Memory B cell (primary cell): ENCODE measurements at regions not wholly inside any gene's neighbourhood (a gene's known extent, or its start where the extent isn't known, plus 50 kb on each side); places are given as distances from the start of the nearest gene placed in this dataset.

Experiments used
- ATAC-seq: fragments of 150-1000 bp; cut with Tn5 transposase; 2 replicates; pipeline ENCODE4 v1.10.0; 2021; ENCODE audit warnings: low read depth, mild to moderate bottlenecking, moderate library complexity
- DNase-seq, 2 donors: peaks; one replicate each; pipeline ENCODE4 v3.0.0; 2022; ENCODE audit warnings: low spot score in 2 of 2
- H3K27ac Mint-ChIP-seq: one replicate; pipeline ENCODE4 v1.8.0; 2022; ENCODE audit warnings: mild to moderate bottlenecking, moderate library complexity, mixed read lengths
- H3K27me3 Mint-ChIP-seq: one replicate; pipeline ENCODE4 v1.8.0; 2022; ENCODE audit warnings: mixed read lengths
- H3K36me3 Mint-ChIP-seq: one replicate; pipeline ENCODE4 v1.8.0; 2022; ENCODE audit warnings: mild to moderate bottlenecking, mixed read lengths
- H3K4me1 Mint-ChIP-seq: one replicate; pipeline ENCODE4 v1.8.0; 2022; ENCODE audit warnings: mixed read lengths
- H3K4me3 Mint-ChIP-seq: one replicate; pipeline ENCODE4 v1.8.0; 2022; ENCODE audit warnings: mild to moderate bottlenecking, moderate library complexity, mixed read lengths
- H3K9me3 Mint-ChIP-seq: one replicate; pipeline ENCODE4 v1.8.0; 2022; ENCODE audit warnings: mixed read lengths

GRCh38 chr1:61523893-61524605, 200.9 kb downstream of the TM2D1 start:
- H3K9me3 Mint-ChIP-seq, result no peaks in the 10 kb centered on the region
- ATAC-seq (no peak), DNase-seq (no peak)
- H3K36me3 Mint-ChIP-seq, result no peaks in the 10 kb centered on the region
- no peak overlapping the region for H3K4me3 Mint-ChIP-seq
- no peak overlapping the region for H3K27ac Mint-ChIP-seq
- peaks cover 7% of the 10 kb centered on the region for H3K27me3 Mint-ChIP-seq
- no peaks in the 10 kb centered on the region for H3K4me1 Mint-ChIP-seq

GRCh38 chr1:61523229-61523628, 201.7 kb downstream of the TM2D1 start:
- H3K4me3 Mint-ChIP-seq, result no peak overlapping the region
- H3K4me1 Mint-ChIP-seq, result no peaks in the 10 kb centered on the region
- peaks cover 7% of the 10 kb centered on the region for H3K27me3 Mint-ChIP-seq
- H3K9me3 Mint-ChIP-seq, result no peaks in the 10 kb centered on the region
- no peaks in the 10 kb centered on the region for H3K36me3 Mint-ChIP-seq
- no peak for DNase-seq
- H3K27ac Mint-ChIP-seq, result no peak overlapping the region
- ATAC-seq, result no peak

GRCh38 chr1:61520401-61520800, 204.5 kb downstream of the TM2D1 start:
- H3K9me3 Mint-ChIP-seq, result no peaks in the 10 kb centered on the region
- DNase-seq (no peak), ATAC-seq (no peak)
- no peak overlapping the region for H3K4me3 Mint-ChIP-seq
- no peaks in the 10 kb centered on the region for H3K4me1 Mint-ChIP-seq
- peaks cover 5% of the 10 kb centered on the region for H3K27me3 Mint-ChIP-seq
- H3K36me3 Mint-ChIP-seq, result no peaks in the 10 kb centered on the region
- H3K27ac Mint-ChIP-seq, result no peak overlapping the region

- H3K9me3 Mint-ChIP-seq, result no peaks in the 10 kb centered on the region
- no peak overlapping the region for H3K27ac Mint-ChIP-seq
- H3K4me3 Mint-ChIP-seq, result no peak overlapping the region
- H3K36me3 Mint-ChIP-seq, result no peaks in the 10 kb centered on the region
- H3K27me3 Mint-ChIP-seq, result peaks cover 5% of the 10 kb centered on the region
- DNase-seq (no peak), ATAC-seq (no peak)
- no peaks in the 10 kb centered on the region for H3K4me1 Mint-ChIP-seq
These were observed 205.3 kb downstream of the TM2D1 start for GRCh38 chr1:61519631-61520030.

- Mint-ChIP-seq H3K27ac (no peak overlapping the region), H3K36me3 (no peaks in the 10 kb centered on the region), H3K4me3 (no peak overlapping the region), H3K4me1 (no peaks in the 10 kb centered on the region), H3K9me3 (no peaks in the 10 kb centered on the region), H3K27me3 (peaks cover 6% of the 10 kb centered on the region)
- DNase-seq (no peak), ATAC-seq (no peak)
These were observed 206.1 kb downstream of the TM2D1 start for GRCh38 chr1:61518670-61519400.

GRCh38 chr1:61517345-61517744, 207.6 kb downstream of the TM2D1 start:
- ATAC-seq, result no peak
- H3K36me3 Mint-ChIP-seq, result no peaks in the 10 kb centered on the region
- H3K9me3 Mint-ChIP-seq, result no peaks in the 10 kb centered on the region
- no peak overlapping the region for H3K27ac Mint-ChIP-seq
- H3K4me3 Mint-ChIP-seq, result no peak overlapping the region
- peaks cover 7% of the 10 kb centered on the region for H3K27me3 Mint-ChIP-seq
- no peak for DNase-seq
- H3K4me1 Mint-ChIP-seq, result no peaks in the 10 kb centered on the region

GRCh38 chr1:61515096-61515495, 209.8 kb downstream of the TM2D1 start:
- peaks cover 4% of the 10 kb centered on the region for H3K27me3 Mint-ChIP-seq
- ATAC-seq (no peak), DNase-seq (no peak)
- H3K4me3 Mint-ChIP-seq, result no peak overlapping the region
- no peaks in the 10 kb centered on the region for H3K4me1 Mint-ChIP-seq
- H3K9me3 Mint-ChIP-seq, result no peaks in the 10 kb centered on the region
- H3K36me3 Mint-ChIP-seq, result no peaks in the 10 kb centered on the region
- H3K27ac Mint-ChIP-seq, result no peak overlapping the region
